HG03025 (cell line): ENCODE measurements at regions not wholly inside any gene's neighbourhood (a gene's known extent, or its start where the extent isn't known, plus 50 kb on each side); places are given as distances from the start of the nearest gene placed in this dataset.
"Not testable (repeated sequence)": the region's sequence is repeated elsewhere in the genome, so short reads cannot be mapped to it uniquely, and the experiment has no call there.

Experiments
- ATAC-seq: cut with Tn5 transposase; IDR thresholded peaks from one replicate; pipeline ENCODE4 v1.9.1; 2021; ENCODE audit warnings: mild to moderate bottlenecking, moderate library complexity; ENCODE audit not compliant: unreplicated experiment, low FRiP score

DNA sequence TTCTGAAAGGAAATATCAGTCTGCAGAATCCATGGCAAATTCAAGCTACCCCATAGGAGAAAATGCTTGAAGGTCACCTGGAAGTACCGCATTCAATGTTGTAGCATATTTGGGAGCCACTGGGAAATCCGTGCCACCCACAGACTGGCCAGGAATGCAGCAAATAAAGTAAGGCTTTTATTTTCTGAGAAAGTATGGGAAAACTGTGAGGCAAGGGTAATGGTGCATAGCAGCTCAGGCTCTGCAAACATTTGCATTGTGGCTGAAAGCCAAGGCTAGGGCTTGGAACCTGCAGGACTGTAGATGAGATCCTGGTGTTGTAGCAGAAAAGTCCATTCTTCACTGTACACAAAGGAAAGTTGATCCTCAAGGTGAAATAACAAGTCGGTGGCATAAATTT lies 450.9 kb upstream of the NR3C2 start:
- no peak for ATAC-seq

DNA sequence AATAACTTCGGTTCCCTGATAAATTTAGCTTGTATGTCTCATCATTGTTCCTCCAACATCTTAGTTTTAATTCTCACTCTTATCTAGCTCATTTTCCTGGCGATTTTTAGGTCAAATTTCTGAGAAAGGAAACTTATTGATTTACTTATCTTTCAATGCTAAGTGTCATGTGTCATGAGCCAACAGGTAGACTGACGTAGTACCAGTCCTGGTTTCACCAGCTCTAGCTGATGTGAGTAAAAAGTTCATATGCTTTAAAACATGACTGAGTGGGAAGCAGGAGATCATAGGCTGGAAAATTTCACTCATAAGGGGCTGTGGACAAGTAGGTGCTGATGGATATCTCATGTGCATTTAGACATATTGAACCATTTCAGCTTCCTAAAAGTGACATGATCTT lies 441.7 kb upstream of the NR3C2 start:
- no peak for ATAC-seq

DNA sequence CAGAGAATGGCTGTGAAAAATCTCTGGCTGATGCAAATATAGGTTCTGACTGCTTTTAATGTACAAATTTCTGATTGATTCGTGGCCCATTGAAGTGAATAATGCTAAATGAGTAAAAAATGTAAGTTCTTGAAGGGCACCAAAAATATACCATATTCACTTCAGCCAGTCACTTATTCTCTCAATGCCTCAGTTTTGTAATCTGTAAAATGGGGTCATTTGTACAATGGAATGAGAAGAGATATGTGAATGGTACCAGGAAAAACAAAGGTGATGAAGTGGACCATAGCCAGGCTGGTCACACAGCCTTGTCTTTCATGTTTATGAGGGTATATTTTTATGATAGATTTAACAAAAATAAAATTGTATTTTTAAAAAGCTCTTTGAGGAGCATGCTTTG lies 441.2 kb upstream of the NR3C2 start:
- ATAC-seq = no peak

DNA sequence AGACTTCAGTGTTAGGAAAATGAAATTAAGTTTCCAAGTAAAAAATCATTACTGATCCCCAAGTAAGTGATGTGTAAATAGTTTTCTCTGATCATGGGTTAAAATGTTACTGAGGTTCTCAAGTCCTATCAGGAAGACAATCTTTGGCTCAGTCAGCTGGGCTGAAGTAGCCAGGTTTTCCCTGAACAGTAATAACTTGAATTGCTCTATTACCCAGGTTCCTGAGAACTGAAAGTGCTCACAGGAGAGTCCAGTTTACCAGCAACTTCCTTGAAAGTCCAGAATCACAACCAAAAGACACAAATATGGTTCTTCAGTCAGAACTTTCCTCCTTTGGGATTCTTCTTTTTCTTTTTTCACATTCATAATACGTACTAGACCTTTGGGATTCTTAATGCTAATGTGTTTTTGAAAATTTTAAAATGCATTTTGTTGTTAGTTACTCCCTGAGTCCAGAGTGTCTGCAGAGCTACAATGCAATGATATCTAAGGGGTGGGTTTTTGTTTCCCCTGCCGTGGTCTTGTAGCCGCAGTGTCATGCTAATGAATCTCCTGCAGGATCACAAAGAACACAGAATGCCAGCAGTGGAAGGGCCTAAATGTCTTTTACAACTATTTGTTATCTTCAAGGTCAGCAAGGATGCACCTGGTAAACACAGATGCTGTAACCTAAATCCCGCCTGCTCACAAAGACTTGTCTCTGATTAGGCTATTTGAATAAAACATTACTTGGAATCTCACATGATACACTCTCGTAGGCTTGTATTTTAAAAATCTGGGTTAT lies 439.8 kb upstream of the NR3C2 start:
- no peak for ATAC-seq

DNA sequence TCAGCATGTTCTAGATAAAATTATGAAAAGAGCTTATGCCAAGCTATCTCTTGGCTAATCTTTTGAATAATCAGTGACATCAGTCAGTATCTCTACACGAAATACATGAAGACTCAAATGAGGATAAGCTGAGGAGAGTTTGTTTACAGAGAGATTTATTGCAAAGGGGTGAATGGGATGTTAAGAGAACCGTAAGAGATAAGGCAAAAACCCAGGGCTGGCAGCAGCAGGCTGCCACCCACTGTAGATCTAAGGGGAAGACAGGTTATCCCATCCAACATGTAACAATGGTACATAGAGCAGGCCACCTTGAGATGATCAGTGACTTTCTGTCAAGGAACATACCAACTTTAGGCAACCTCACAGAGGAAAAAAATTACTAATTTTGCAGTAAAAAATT lies 432.1 kb upstream of the NR3C2 start:
- no peak for ATAC-seq

DNA sequence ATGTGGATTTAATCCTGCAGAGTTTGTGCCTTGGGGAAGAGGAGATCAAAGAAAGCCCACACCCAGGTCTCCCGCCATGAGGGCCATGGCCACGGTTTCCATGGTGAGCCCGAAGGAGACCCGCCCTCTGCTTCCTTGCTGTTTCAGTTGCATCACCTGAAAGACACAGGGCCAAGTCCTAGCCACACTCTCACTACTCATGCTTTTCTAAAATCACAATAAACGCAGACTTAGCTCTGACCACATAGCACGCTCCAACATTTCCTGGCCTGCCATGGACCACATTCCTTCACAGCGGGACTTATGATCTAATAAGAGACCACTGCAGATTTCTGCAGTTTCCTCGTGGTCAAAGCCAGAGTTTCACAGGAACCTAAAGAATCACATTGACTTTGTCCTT lies 426.0 kb upstream of the NR3C2 start:
- ATAC-seq = no peak

DNA sequence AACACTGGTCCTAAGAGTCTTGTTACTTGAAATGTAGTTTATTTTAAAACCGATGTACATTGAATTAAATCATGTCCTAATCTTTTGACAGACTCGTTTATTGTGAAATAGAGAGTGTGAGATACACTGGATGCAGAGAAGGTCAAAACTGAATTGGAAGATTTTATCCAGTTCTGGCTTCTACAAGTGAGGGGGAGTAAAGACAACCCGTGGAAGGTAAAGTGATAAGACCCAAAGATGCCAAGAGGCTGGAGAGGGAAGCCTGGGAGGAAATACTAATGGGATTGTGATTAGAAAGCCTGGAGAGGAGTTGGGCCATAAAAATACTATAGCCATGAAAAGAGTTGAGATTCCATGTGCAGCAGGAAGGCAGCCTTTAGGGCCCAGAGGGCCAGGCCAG lies 424.5 kb upstream of the NR3C2 start:
- ATAC-seq = no peak

DNA sequence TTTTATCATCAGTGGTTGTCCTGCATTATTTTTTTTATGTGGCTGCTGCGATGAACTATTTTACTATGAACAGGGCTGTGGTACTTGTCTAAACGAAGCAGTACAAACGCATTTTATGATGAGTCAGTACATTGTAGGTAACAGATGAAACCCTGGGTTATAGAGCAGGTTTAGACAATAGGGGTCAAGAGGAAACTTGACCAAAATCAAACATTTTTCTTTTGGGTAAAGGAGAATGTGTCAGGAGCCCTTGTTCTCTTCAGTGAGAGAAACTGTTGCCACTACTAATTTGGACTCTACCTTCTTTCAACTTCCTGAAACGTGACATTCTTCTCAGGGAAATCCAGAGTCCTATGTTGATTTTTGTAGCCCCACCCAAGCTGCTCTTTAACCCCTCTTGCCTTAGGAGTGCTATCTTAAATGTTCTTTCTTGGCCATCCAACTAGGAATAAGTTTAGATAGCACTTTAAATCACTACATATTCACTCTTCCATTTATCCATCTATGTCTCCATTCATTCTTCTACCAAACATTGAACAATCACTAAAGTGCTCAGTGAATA lies 415.8 kb upstream of the NR3C2 start:
- no peak for ATAC-seq

DNA sequence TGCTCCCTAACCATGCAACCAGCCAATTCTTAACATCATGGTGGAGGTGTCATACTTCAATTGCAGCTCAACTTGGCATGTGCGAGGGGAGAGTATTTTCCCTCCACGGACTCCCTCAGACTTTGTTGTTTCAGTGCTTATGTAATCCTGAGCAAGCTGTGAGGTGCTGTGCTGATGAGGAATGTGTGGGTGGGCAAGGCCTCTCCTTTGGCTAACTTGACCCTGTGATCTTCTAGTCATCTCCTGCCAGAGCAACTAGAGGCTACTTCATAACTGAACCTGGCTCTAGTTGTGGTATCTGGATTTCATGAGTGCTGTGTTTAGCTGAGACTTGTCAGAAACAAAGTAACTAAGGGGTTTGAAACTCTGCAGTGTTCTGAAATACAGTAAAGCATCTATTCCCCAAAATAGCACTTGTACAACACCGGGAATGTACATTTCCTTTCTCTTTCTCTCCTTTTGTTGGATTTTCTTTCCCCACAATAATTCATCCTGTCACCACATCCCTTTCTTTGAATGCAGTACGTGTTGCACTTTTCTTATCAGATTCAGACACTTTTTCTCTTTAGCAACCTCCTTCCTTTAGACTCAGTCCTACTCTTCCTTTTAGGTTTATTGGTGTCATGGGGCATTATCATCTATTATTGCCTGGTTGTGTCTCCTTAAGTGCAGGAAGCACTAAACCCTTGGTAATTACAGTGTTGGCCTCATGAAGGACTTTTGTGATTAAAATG lies 415.2 kb upstream of the NR3C2 start:
- no peak for ATAC-seq

DNA sequence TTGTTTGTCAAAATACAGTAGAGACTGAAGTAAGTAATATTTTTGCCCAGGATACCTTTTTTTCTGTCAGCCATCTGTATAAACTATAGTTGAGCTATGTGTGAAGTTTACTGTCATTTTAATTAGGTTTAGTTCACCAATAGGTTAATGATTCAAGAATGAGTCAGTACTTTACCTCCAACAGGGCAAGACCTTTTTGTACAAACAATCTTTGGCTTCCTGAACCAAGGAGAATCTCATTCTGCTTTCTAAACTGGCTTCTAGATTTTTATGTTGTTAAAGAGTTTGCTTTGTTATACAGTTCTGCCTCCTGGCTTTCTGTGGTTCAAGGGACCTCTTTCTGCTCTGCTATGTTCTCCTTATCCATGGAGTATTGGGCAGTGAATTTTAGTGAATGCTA lies 412.0 kb upstream of the NR3C2 start:
- no peak for ATAC-seq

DNA sequence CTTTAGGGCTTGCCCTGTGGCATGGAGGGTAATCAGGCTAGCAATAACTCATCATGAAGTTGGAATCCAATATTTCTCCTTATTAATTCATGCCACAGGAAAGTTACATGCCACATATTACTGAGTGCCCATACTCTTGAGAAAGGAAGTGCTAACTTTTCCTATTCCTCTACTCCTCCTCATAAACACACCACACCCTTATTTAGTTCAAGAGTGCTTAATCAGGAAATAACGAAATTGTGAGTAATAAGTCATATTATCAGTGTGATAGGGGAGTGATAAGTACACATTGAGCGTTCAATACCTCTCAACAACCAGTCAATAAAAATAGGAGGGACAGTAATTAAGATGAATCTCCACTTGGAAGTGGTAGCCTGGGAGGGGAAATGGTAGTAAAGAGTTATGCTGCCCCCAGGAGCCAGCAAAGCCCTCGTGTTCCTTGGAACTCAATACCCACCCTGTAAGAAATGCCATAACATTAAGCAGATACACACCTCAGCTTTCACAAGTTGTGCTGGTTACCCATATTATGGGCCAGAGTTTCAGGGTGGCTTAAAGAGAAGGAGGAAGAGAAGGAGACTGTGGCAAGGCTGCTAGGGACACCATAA lies 410.0 kb upstream of the NR3C2 start:
- ATAC-seq = no peak

DNA sequence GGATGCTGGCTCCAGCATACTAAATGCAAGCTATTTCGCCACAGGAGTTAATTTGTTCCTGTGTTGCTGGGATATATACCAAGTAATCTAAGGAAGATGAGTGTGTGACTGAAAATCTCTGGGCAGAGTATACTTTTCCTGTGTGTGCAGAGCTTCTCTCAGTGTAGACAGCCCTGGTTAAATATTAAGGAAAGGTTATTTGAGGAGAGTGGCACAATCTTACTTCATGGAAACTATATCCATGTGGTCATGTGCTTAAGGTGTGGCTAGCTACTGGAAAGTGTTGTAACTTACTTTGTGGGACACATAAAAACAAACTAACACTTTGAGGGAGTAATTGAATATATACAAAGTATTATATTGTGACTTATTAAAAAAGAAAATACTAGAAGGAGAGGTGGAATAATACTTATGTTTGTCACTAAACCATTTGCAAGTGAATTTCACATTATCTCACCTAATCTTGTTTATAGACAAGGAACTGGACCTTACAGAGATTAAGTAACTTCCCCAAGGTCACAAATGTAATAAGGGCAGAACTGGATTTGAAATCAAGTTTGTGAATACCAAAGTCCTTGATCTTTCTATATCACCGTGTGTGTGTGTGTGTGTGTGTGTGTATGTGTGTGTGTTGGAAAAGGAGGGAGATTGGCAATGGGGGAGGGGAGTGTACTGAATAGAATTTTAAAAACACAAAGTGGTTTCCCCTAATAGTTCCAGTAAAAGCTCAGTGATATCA lies 408.2 kb upstream of the NR3C2 start:
- no peak for ATAC-seq

DNA sequence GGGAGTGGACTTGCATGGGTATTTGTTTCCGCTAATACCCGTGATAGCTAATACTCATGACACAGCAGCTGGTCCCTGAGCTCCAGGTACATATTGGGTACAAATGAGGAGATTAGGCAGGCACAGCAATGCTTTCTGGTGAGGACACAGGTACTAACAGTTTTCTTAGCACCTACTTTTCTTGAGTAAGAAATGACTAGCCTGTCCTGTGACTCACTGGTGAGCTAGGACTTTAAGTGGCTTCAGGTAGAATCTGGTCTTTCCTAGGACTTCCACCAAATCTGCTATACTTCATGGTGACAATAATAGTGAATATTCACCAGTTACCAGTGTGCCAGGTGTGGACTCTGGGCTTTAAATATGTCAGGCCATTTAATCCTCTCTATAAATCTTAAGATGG lies 407.4 kb upstream of the NR3C2 start:
- no peak for ATAC-seq

DNA sequence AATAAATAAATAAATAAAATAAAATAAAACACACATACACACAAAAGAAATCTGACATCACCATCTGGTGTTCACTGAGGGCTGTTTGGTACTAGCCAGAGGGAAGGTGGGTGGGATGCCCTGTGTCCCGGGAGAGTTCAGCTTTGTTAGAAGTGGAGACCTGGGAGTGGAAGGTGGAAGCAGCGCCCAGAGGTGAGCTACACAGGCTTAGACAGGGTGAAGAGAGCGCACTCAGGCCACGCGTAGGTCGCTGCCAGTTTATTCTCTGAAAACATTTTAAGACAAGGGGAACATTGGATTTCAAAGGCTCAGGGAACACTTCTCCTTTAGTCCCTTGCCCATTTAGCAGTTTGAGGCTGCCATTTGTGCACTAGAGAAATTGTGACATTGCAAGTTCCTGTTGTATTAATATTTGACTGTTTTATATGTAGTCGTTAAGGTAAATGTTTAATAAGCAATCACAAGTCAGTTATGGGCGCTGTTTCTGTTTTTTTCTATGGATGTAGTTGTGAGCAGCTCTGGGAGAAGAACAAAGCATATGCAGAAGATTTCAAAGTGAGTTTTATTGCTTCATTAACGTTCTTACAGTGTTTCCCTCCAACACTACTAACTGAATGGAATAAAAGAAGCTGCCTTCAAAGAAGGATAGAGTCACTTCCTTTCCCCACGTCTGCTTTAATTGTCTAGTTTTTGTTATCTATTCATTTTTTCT lies 405.5 kb upstream of the NR3C2 start:
- no peak for ATAC-seq

DNA sequence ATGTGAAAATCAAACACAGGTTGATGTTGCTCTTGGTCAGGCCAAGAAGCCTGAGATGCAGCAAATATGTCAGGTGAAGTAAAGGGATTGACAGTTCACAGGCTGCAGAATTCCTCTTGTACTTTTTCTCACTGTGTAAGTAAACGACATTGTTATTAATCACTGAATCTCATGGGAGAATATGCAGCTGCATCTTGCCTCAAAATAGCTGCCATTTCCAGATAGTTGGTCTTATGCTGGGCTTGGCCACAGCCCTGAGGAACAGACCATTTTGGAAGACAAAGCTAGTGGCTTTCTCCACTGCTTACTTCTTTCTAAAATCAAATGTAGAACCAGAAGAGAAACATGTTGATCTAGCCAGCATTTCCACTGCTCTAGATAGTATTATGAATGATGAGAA lies 403.4 kb upstream of the NR3C2 start:
- no peak for ATAC-seq

DNA sequence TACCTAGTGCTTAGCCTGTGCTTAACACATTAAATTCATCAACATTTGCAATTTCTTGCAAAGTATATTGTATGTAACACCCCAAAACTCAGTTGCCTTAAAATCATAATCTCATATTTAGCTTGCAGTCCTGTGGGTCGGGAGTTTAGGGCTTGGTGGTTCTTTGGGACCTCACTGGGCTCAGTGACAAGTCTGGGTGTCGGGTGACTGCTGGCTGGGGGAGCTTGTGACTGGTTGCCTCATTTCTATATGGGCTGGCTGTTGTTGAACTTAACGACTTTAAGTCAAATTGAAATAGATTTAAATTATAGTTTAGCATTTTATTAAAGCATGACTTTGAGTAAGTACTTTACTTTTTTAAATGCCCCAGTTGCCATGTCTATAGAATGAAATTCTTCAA lies 401.4 kb upstream of the NR3C2 start:
- ATAC-seq = no peak

DNA sequence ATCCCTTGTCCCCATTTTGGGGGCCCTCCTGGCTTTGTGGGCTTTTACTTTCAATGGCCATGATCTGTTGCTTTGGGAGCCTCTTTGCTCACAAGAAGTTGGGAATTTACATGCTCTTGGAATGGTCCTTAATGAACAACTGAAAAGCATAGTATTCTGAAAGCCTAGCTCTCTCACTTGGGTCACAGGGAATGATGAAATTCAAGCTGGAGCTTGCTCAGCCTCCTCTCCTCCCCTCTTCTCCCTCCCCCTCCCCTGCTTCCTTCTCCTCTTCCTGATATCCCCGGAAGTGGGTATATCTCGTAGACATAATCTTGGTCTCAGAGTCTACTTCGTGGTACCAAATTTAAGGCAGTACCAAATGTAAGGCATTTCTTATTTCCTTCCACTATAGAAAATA lies 400.6 kb upstream of the NR3C2 start:
- ATAC-seq = no peak

DNA sequence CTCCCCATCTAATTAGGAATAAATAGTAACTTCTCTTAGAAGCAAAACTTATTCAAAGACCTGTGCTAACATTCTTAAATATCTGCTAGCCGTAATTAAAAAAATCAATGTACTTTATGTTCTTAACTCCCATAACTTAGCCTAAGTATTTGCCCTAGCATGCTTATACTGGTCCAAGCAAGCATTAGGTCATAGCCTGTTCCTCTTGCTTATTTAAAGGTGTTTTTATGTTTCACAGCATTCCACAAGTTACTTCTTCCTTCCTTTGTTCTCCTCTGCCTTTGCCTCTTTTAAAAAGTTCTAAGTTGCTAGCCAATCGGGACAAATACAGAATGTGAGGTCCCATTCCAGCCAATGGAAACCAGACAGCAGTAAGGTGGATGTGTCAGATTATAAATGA lies 395.4 kb upstream of the NR3C2 start:
- ATAC-seq = not testable (repeated sequence)

DNA sequence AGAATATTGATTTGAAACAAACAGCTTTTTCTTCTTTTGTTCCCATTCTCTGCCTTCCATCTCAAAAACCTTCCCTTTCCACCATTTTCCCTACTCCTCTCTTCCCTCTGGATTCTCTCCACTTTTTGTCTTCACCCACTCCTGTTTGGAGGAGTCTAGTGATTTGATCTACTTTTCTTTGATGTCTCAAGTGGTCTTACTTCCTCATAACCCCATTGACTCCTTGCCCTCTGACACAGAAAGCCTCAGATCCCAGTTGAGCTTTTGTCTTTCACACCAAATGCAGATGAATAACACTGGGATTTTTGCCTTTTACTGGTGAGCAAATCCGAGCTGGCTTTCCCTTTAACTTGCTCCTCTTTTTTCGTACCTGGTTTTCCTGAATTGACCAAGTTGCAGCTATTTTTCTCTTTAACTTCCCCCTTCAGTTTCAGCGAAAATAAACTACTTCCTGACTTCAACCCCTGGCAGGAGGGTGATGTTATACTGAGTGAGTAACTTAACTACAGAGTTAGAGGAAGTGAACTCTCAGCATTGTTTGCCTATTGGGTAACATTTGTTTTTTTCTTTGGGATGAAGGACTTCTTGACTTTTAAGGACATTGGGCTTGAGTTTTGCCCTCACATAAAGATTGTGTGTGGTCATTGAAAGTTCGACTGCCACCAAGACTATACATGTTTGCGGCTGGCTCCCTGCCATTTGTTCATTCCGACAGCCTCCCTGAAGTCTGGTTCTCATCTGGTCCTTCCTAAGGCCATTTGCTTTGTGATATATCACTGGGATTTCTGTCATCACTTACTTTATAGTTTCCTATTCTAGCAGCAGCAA lies 392.8 kb upstream of the NR3C2 start:
- peak; percentile 63 for ATAC-seq
